H1 (cell line): ENCODE measurements at regions not wholly inside any gene's neighbourhood (a gene's known extent, or its start where the extent isn't known, plus 50 kb on each side); places are given as distances from the start of the nearest gene placed in this dataset.

ENCODE experiments used
- CTCF ChIA-PET: fragments of 300-600 bp; sonication (Branson Sonifier 250); formaldehyde crosslinking; loops from one replicate; lab custom pipeline; 2021; ENCODE audit not compliant: partially characterized antibody; lab: Charles Lee
- POLR2A ChIA-PET: fragments of 300-600 bp; sonication (Branson Sonifier 250); formaldehyde crosslinking; loops from one replicate; lab custom pipeline; 2021; ENCODE audit warnings: inconsistent platforms; ENCODE audit not compliant: partially characterized antibody; lab: Charles Lee
- DNase-seq, 2 experiments: peaks; one replicate each; pipeline versions ENCODE4 v3.0.0 to v3.0.0-alpha.2; 2010 to 2022; ENCODE audit warnings: low spot score in 2 of 2, low read depth in 1 of 2, mixed read lengths in 1 of 2
- FAIRE-seq: peaks from 2 replicates; lab custom pipeline; 2011; peaks lifted over from hg19 to GRCh38; lab: Jason Lieb, UNC
- H2AFZ ChIP-seq: 2 replicates; pipeline ENCODE4 v1.8.1; 2012; ENCODE audit warnings: low read length, inconsistent platforms
- H2AK5ac ChIP-seq: 2 replicates; pipeline ENCODE4 v1.6.1; 2013; ENCODE audit warnings: low read depth, low read length
- H2BK120ac ChIP-seq: replicated peaks from 2 replicates; pipeline ENCODE3; 2013; ENCODE audit warnings: low read depth, low read length, inconsistent platforms
- H2BK12ac ChIP-seq: 2 replicates; pipeline ENCODE4 v1.6.1; 2013; ENCODE audit warnings: low read depth, low read length
- H2BK15ac ChIP-seq: 2 replicates; pipeline ENCODE4 v1.6.1; 2013; ENCODE audit warnings: low read length
- H2BK20ac ChIP-seq: 2 replicates; pipeline ENCODE4 v1.6.1; 2013; ENCODE audit warnings: low read length
- H2BK5ac ChIP-seq: 2 replicates; pipeline ENCODE4 v1.6.1; 2013; ENCODE audit warnings: low read depth, low read length
- H3K14ac ChIP-seq: 2 replicates; pipeline ENCODE4 v1.6.1; 2013; ENCODE audit warnings: inconsistent platforms; ENCODE audit not compliant: insufficient read length
- H3K18ac ChIP-seq: 2 replicates; pipeline ENCODE4 v1.6.1; 2013; ENCODE audit warnings: low read length; ENCODE audit errors: extremely low read depth
- H3K23ac ChIP-seq: 2 replicates; pipeline ENCODE4 v1.6.1; 2013; ENCODE audit warnings: inconsistent platforms; ENCODE audit not compliant: insufficient read length
- H3K23me2 ChIP-seq: 2 replicates; pipeline ENCODE4 v1.6.1; 2013; ENCODE audit warnings: low read depth, low read length
- H3K27ac ChIP-seq: 2 replicates; pipeline ENCODE4 v1.6.1; 2011; ENCODE audit warnings: low read depth, low read length, inconsistent platforms
- H3K27me3 ChIP-seq, 4 experiments: replicated peaks in 1 of 4; 1 replicate in 1 of 4; 2 replicates in 3 of 4; pipeline versions ENCODE4 v1.6.1 to v1.8.1; 2011 to 2013; ENCODE audit warnings: low read length in 3 of 4, mild to moderate bottlenecking in 3 of 4, inconsistent platforms in 2 of 4, mixed read lengths in 2 of 4, moderate library complexity in 1 of 4; ENCODE audit not compliant: control insufficient read depth in 3 of 4, insufficient read depth in 3 of 4; ENCODE audit errors: extremely low read depth in 1 of 4
- H3K36me3 ChIP-seq, 4 experiments: 2 replicates each; pipeline versions ENCODE4 v1.6.1 to v1.8.1; 2011 to 2013; ENCODE audit warnings: mild to moderate bottlenecking in 4 of 4, low read length in 3 of 4, moderate library complexity in 2 of 4, control low read depth in 1 of 4, inconsistent platforms in 1 of 4; ENCODE audit not compliant: insufficient read depth in 4 of 4, control insufficient read depth in 2 of 4
- H3K4ac ChIP-seq: replicated peaks from 2 replicates; pipeline ENCODE3; 2013; ENCODE audit warnings: low read length, low read depth, mixed read lengths, inconsistent platforms; ENCODE audit not compliant: insufficient read length
- H3K4me1 ChIP-seq, 4 experiments: replicated peaks in 1 of 4; 1 replicate in 1 of 4; 2 replicates in 3 of 4; pipeline versions ENCODE4 v1.6.1 to v1.8.1; 2011 to 2013; ENCODE audit warnings: low read length in 3 of 4, inconsistent platforms in 2 of 4, mixed read lengths in 1 of 4; ENCODE audit not compliant: insufficient read depth in 4 of 4, control insufficient read depth in 3 of 4
- H3K4me2 ChIP-seq, 2 experiments: 2 replicates each; pipeline versions ENCODE4 v1.6.1 to v1.8.1; 2011 to 2013; ENCODE audit warnings: low read depth in 2 of 2, low read length in 2 of 2, control low read depth in 1 of 2, inconsistent platforms in 1 of 2, mild to moderate bottlenecking in 1 of 2; ENCODE audit not compliant: insufficient read depth in 1 of 2
- H3K4me3 ChIP-seq, 4 experiments: fragments of 200-600, 300-600 bp in 1 of 4; sonication (generic), shearing (Covaris generic), sonication (Bioruptor Twin) in 1 of 4; 2 replicates each; pipeline versions ENCODE4 v1.5.1 to v1.8.1; 2011 to 2016; ENCODE audit warnings: low read length in 4 of 4, low read depth in 3 of 4, control low read depth in 2 of 4, inconsistent platforms in 2 of 4, mild to moderate bottlenecking in 2 of 4, mixed read lengths in 1 of 4, moderate library complexity in 1 of 4; ENCODE audit not compliant: insufficient read depth in 2 of 4; ENCODE audit errors: extremely low read depth in 1 of 4
- H3K56ac ChIP-seq: replicated peaks from 2 replicates; pipeline ENCODE3; 2013; ENCODE audit warnings: low read depth, mild to moderate bottlenecking, mixed read lengths, low read length, inconsistent platforms; ENCODE audit not compliant: insufficient read length
- H3K79me1 ChIP-seq: 2 replicates; pipeline ENCODE4 v1.6.1; 2013; ENCODE audit warnings: low read depth, low read length, control low read depth
- H3K79me2 ChIP-seq, 2 experiments: 2 replicates each; pipeline versions ENCODE4 v1.6.1 to v1.8.1; 2012 to 2013; ENCODE audit warnings: low read length in 2 of 2, mild to moderate bottlenecking in 2 of 2, inconsistent platforms in 1 of 2; ENCODE audit not compliant: insufficient read depth in 2 of 2, control insufficient read depth in 1 of 2
- H3K9ac ChIP-seq, 4 experiments: replicated peaks in 1 of 4; 1 replicate in 1 of 4; 2 replicates in 3 of 4; pipeline versions ENCODE4 v1.6.1 to v1.8.1; 2011 to 2013; ENCODE audit warnings: low read depth in 3 of 4, low read length in 3 of 4, control low read depth in 2 of 4, mild to moderate bottlenecking in 2 of 4, moderate library complexity in 2 of 4, inconsistent platforms in 1 of 4; ENCODE audit errors: extremely low read depth in 1 of 4
- H3K9me3 ChIP-seq, 2 experiments: 2 replicates each; pipeline versions ENCODE4 v1.6.1 to v1.8.1; 2012 to 2013; ENCODE audit warnings: mild to moderate bottlenecking in 2 of 2, moderate library complexity in 2 of 2, control low read depth in 1 of 2, inconsistent platforms in 1 of 2, low read depth in 1 of 2, low read length in 1 of 2, mixed read lengths in 1 of 2; ENCODE audit not compliant: insufficient read depth in 2 of 2
- H4K20me1 ChIP-seq, 2 experiments: replicated peaks in 1 of 2; 2 replicates each; pipeline versions ENCODE3 to v1.8.1; 2011 to 2013; ENCODE audit warnings: inconsistent platforms in 2 of 2, low read length in 2 of 2, mild to moderate bottlenecking in 1 of 2; ENCODE audit not compliant: insufficient read depth in 2 of 2, control insufficient read depth in 1 of 2
- H4K5ac ChIP-seq: 2 replicates; pipeline ENCODE4 v1.6.1; 2013; ENCODE audit warnings: low read length, low read depth, mixed read lengths, inconsistent platforms; ENCODE audit not compliant: insufficient read length
- H4K8ac ChIP-seq: 2 replicates; pipeline ENCODE4 v1.8.0; 2013; ENCODE audit warnings: mild to moderate bottlenecking, moderate library complexity, low read length, inconsistent platforms; ENCODE audit not compliant: insufficient read depth; ENCODE audit errors: extremely low read depth
- H4K91ac ChIP-seq: replicated peaks from 2 replicates; pipeline ENCODE3; 2013; ENCODE audit warnings: low read length, mixed read lengths, inconsistent platforms; ENCODE audit not compliant: insufficient read length
- ATF3 ChIP-seq: IDR thresholded peaks from 2 replicates; pipeline ENCODE4 v1.6.1; 2011; ENCODE audit warnings: low read depth, mild to moderate bottlenecking, low read length; ENCODE audit not compliant: insufficient read depth
- BACH1 ChIP-seq: IDR thresholded peaks from 2 replicates; pipeline ENCODE4 v1.6.1; 2012; ENCODE audit warnings: low read length, improper control_type of control experiment
- CTBP2 ChIP-seq: IDR thresholded peaks from 2 replicates; pipeline ENCODE4 v1.7.0; 2011; ENCODE audit warnings: borderline replicate concordance, mild to moderate bottlenecking, moderate library complexity, mixed read lengths, low read length; ENCODE audit not compliant: insufficient read depth, insufficient read length
- KDM4A ChIP-seq: IDR thresholded peaks from one replicate; pipeline ENCODE4 v1.7.1; 2012; ENCODE audit warnings: low read depth, mild to moderate bottlenecking, moderate library complexity, low read length, inconsistent platforms; ENCODE audit not compliant: severe bottlenecking
- MAFK ChIP-seq: IDR thresholded peaks from 2 replicates; pipeline ENCODE4 v1.6.1; 2012; ENCODE audit warnings: low read depth, mild to moderate bottlenecking, improper control_type of control experiment, low read length
- MAX ChIP-seq: IDR thresholded peaks from 2 replicates; pipeline ENCODE4 v1.6.1; 2012; ENCODE audit warnings: inconsistent platforms
- RNF2 ChIP-seq: fragments of 200-900, 300-1000 bp; sonication (generic); IDR thresholded peaks from 2 replicates; pipeline ENCODE4 v1.7.1; 2016; ENCODE audit warnings: borderline replicate concordance, low read depth, mild to moderate bottlenecking, antibody characterized with exemption, low read length; ENCODE audit not compliant: poor library complexity, severe bottlenecking; ENCODE audit errors: missing control alignments
- SP1 ChIP-seq: IDR thresholded peaks from 2 replicates; pipeline ENCODE4 v1.6.1; 2011; ENCODE audit warnings: low read depth, low read length
- TAF1 ChIP-seq: IDR thresholded peaks from 2 replicates; pipeline ENCODE4 v1.6.1; 2011; ENCODE audit warnings: mild to moderate bottlenecking, low read depth, low read length
- USF2 ChIP-seq: IDR thresholded peaks from 2 replicates; pipeline ENCODE4 v1.6.1; 2011; ENCODE audit warnings: low read length, improper control_type of control experiment
- ZNF274 ChIP-seq: IDR thresholded peaks from 2 replicates; pipeline ENCODE4 v1.7.0; 2012; ENCODE audit warnings: low read length, borderline replicate concordance; ENCODE audit errors: extremely low read depth
- WGBS, 2 experiments: shearing (Covaris generic) in 1 of 2; methylation state at CpG; one replicate each; pipeline versions ENCODE4 v1.1.6 to v1.1.7; 2013 to 2015; ENCODE audit warnings: low lambda C conversion rate in 2 of 2, mixed read lengths in 2 of 2, inconsistent platforms in 1 of 2, low coverage in 1 of 2, missing lambda C conversion rate in 1 of 2; ENCODE audit not compliant: insufficient replicate concordance in 2 of 2, insufficient coverage in 1 of 2, insufficient read length in 1 of 2; ENCODE audit errors: extremely low coverage in 1 of 2, missing lambda C conversion rate in 1 of 2; 5-methylcytosine and 5-hydroxymethylcytosine counted together

GRCh38 chr11:97110376-97110775 lies 720.6 kb downstream of the JRKL start (continued):
- TF ChIP-seq CTBP2 = no peak

DNA sequence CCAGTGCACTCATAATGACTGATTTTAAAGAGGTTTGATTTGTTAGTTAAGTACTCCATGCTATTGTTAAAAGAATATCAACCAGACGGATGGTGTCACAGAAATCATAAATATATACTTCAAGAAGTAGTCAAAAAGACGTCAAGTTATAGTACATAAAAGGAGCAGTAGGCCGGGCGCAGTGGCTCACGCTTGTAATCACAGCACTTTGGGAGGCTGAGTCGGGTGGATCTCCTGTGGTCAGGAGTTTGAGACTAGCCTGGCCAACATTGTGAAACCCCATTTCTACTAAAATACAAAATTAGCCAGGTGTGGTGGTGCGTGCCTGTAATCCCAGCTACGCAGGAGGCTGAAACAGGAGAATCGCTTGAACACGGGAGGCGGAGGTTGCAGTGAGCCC lies 721.7 kb downstream of the JRKL start:
- Histone ChIP-seq H3K4me1 (no peaks in the 10 kb centered on the region), H3K18ac (no peak overlapping the region), H4K91ac (no peak overlapping the region), H3K56ac (no peak overlapping the region), H3K4me3 (no peak overlapping the region), H3K9me3 (no peaks in the 10 kb centered on the region), H4K8ac (no peak overlapping the region), H2BK5ac (no peak overlapping the region), H3K23me2 (no peaks in the 10 kb centered on the region), H2BK12ac (no peak overlapping the region), H2BK120ac (no peak overlapping the region), H2BK15ac (no peak overlapping the region), H2BK20ac (no peak overlapping the region), H3K4me2 (no peak overlapping the region), H3K9ac (no peak overlapping the region), H3K4ac (no peak overlapping the region), H4K5ac (no peak overlapping the region), H4K20me1 (no peaks in the 10 kb centered on the region), H3K27ac (no peak overlapping the region), H2AK5ac (no peak overlapping the region), H3K36me3 (no peaks in the 10 kb centered on the region), H3K79me2 (no peaks in the 10 kb centered on the region), H3K14ac (no peak overlapping the region), H3K23ac (no peak overlapping the region), H3K27me3 (no peaks in the 10 kb centered on the region), H3K79me1 (no peaks in the 10 kb centered on the region), H2AFZ (no peak overlapping the region)
- WGBS, 2 experiments = 92% methylated on average over 11 of the region's 11 CpGs; no CpG with 5 or more reads in 1 of the 2 experiments
- FAIRE-seq (no peak), DNase-seq (no peak)
- ChIA-PET POLR2A (no interaction called here), CTCF (interaction anchor here (1.0 kb wide), 1 partner anchor 647 kb away, joined by 3 read pairs; no protein-coding TSS in a partner anchor)
- TF ChIP-seq TAF1 (no peak), MAFK (no peak), USF2 (no peak), ZNF274 (no peak), SP1 (no peak), MAX (no peak), KDM4A (no peak), BACH1 (no peak), RNF2 (no peak), ATF3 (no peak)
